Right cardiac atrium (tissue), 5 donors: ENCODE measurements at regions not wholly inside any gene's neighbourhood (a gene's known extent, or its start where the extent isn't known, plus 50 kb on each side); places are given as distances from the start of the nearest gene placed in this dataset.
"Not testable (repeated sequence)": the region's sequence is repeated elsewhere in the genome, so short reads cannot be mapped to it uniquely, and the experiment has no call there.

ENCODE experiments used
- ATAC-seq, 2 donors: fragments of 200-7000 bp; cut with Tn5 transposase; one replicate each; pipeline versions ENCODE4 v1.8.0 to v1.9.1; 2020; ENCODE audit warnings: moderate library complexity in 2 of 2, mild to moderate bottlenecking in 1 of 2
- DNase-seq, 3 donors: peaks; one replicate each; pipeline ENCODE4 v3.0.0-alpha.2; 2020
- H3K27ac ChIP-seq: one replicate; pipeline ENCODE4 v1.5.1; 2013; ENCODE audit warnings: mild to moderate bottlenecking, low read length, control low read depth, moderate library complexity
- H3K27me3 ChIP-seq: one replicate; pipeline ENCODE4 v1.6.1; 2013; ENCODE audit not compliant: control insufficient read depth, insufficient read depth
- H3K4me1 ChIP-seq: one replicate; pipeline ENCODE4 v1.6.1; 2013; ENCODE audit warnings: low read length; ENCODE audit not compliant: control insufficient read depth, insufficient read depth
- H3K4me3 ChIP-seq: one replicate; pipeline ENCODE4 v1.5.1; 2013; ENCODE audit warnings: low read length, control low read depth
- H3K9me3 ChIP-seq: one replicate; pipeline ENCODE4 v1.6.1; 2013; ENCODE audit warnings: low read length; ENCODE audit not compliant: control insufficient read depth
- WGBS: extraction: QIAGEN DNeasy Blood & Tissue Kit; methylation state at CpG from one replicate; pipeline ENCODE4 v1.1.7; 2013; 5-methylcytosine and 5-hydroxymethylcytosine counted together
- intact Hi-C, 4 donors: fragments of 100-400 bp; cut with DNase I; formaldehyde crosslinking; loops; one replicate each; pipeline versions ENCODE4 v1.11.0 to v1.14.0; 2022 to 2023
- donor health status: healthy with polysubstance abuse.
- donor health status: DM: no; HTN: yes; CAD: no.
- donor health status: DM: no; HTN: no; CAD: no.
- donor health status: DM: no; HTN: yes; CAD: no; lungs with severe emphysema.
- donor health status: DM: yes; HTN: yes; CAD: no.

DNA sequence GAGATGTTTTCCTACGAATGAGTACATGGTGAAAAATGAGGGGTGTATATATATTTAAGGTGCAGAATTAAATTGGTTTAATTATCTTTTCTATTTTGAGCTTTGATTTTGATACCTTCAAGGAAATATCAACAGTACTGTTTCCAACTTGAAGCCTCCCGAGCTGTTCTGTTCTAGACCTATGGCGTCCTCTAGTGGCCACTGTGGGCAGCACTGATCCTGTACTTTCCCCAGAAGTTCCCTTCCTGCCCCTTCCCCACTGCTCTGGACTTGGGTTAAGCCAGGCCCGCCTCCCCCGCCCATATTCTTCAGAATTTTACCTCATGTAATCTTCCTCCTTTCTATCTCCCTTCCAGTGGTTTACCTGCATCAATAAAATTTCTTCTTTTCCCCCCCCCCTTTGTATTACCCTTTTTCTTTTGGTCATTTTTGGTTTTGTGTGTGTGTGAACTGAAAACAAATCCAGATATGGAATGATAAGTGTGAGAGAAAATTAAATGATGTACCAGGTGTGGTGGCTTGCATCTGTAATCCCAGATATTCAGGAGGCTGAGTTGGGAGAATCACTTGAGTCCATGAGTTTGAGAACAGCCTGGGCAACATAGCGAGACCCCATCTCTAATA, 1643.5 kb downstream of the TP53TG3F start:
- intact Hi-C loops, result no loop called here
- ATAC-seq, result no peak
- WGBS, result 27% methylated on average over 6 of the region's 6 CpGs
- no peaks in the 10 kb centered on the region for H3K27me3 ChIP-seq
- DNase-seq, result no peak
- no peaks in the 10 kb centered on the region for H3K4me1 ChIP-seq
- no peaks in the 10 kb centered on the region for H3K9me3 ChIP-seq
- no peak overlapping the region for H3K4me3 ChIP-seq
- no peak overlapping the region for H3K27ac ChIP-seq

DNA sequence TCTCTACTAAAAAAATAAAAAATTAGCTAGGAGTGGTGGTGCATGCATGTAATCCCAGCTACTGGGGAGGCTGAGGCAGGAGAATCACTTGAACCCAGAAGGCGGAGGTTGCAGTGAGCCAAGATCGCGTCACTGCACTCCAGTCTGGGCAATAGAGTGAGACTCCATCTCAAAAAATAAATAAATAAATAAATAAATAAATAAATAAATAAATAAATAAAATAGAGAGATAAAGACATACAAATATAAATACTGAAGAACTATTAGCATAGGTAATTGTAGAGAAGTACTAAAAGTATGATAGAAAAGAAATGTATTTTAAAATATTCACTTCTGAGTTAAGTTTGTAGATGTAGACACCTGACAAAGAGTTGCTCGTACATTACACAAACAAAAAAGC, 1652.4 kb downstream of the TP53TG3F start:
- H3K27ac ChIP-seq, H3K4me3 ChIP-seq, intact Hi-C loops, H3K27me3 ChIP-seq, DNase-seq, ATAC-seq, H3K4me1 ChIP-seq, H3K9me3 ChIP-seq: not testable (repeated sequence)
- WGBS, result 68% methylated on average over 4 of the region's 4 CpGs

DNA sequence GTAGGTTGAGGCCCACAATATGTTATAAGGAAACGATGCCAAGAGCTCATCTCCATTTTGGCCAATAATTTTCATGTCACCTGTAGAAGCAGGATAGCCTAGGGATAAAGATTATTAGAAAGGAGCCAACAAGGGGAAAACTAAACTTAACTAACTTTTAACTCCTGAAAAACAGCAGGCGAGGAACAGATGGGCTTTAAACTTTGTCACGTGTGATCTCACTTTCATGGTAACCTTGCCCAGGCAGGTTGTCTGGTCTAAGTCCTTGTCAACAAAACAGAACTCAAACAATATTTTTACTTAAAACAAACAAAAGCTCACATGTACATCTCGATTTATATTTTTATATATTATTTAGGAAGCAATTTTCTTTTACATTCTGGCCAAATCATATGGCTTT, 1672.0 kb downstream of the TP53TG3F start:
- H3K27me3 ChIP-seq, result no peaks in the 10 kb centered on the region
- ATAC-seq (no peak), DNase-seq (no peak)
- no peaks in the 10 kb centered on the region for H3K4me1 ChIP-seq
- H3K27ac ChIP-seq, result no peak overlapping the region
- 41% methylated on average over 4 of the region's 4 CpGs for WGBS
- intact Hi-C loops, result no loop called here
- H3K9me3 ChIP-seq, result no peaks in the 10 kb centered on the region
- no peak overlapping the region for H3K4me3 ChIP-seq

GRCh38 chr16:35134471-35134870, 1675.1 kb downstream of the TP53TG3F start:
- ATAC-seq (no peak), DNase-seq (no peak)
- intact Hi-C loops, result no loop called here
- no peaks in the 10 kb centered on the region for H3K4me1 ChIP-seq
- no peaks in the 10 kb centered on the region for H3K9me3 ChIP-seq
- no peaks in the 10 kb centered on the region for H3K27me3 ChIP-seq
- no peak overlapping the region for H3K4me3 ChIP-seq
- no peak overlapping the region for H3K27ac ChIP-seq
- 23% methylated on average over 2 of the region's 2 CpGs for WGBS

GRCh38 chr16:35140293-35140986, 1681.0 kb downstream of the TP53TG3F start:
- Histone ChIP-seq H3K27ac (no peak overlapping the region), H3K27me3 (no peaks in the 10 kb centered on the region), H3K9me3 (no peaks in the 10 kb centered on the region), H3K4me1 (no peaks in the 10 kb centered on the region), H3K4me3 (no peak overlapping the region)
- 78% methylated on average over 33 of the region's 33 CpGs for WGBS
- no peak for ATAC-seq
- intact Hi-C loops, result no loop called here
- DNase-seq, result no peak

DNA sequence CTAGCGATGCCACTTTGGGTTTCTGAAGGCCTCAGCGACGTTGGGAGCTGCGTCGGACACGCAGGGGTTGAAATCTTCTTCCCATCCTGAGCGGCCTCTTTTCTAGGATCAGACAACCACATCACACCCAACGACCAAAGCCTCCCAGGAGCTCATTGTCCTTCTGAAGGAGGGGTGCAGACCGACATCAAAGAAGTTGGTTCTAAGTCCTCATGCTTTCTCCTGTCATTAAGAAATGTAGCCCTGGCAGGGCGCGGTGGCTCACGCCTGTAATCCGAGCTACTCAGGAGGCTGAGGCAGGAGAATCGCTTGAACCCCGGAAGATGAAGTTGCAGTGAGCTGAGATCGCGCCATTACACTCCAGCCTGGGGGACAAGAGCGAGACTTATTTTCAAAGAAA, 1681.9 kb downstream of the TP53TG3F start:
- WGBS, result 80% methylated on average over 18 of the region's 18 CpGs
- DNase-seq (no peak), ATAC-seq (no peak)
- no peaks in the 10 kb centered on the region for H3K27me3 ChIP-seq
- no peak overlapping the region for H3K27ac ChIP-seq
- no peak overlapping the region for H3K4me3 ChIP-seq
- no peaks in the 10 kb centered on the region for H3K4me1 ChIP-seq
- no peaks in the 10 kb centered on the region for H3K9me3 ChIP-seq
- intact Hi-C loops, result no loop called here

DNA sequence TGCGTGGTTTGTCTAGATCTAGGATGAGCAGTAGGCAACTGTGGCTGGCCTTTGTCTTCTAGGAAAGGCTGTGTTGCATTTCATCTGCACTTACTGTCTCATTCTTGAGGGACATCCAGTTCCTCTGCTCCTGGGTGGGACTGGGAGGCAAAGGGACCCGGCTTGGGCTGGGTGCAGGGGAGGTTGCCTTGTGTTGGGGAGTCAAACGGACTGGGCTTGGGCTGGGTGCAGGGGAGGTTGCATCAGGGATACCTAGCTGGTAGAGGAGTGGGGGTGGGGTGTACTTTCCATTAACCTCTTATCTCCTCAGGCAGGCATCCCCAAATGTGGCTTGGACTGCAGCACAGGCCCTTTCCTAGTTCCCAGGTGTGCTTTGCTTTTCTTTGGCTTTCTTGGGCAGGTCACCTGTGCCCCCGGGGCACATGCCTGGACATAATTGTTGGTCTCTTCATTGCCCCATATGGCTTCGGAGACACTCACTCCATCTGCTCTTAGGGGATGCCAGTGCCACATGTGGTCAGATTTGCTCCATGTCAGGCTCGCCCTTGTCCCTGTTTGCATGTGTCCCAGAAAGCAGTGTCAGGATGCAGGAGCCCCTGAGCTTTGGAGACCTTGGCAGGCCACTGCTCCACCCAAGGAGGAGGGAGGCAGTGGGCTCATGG, 1682.9 kb downstream of the TP53TG3F start:
- Histone ChIP-seq H3K9me3 (no peaks in the 10 kb centered on the region), H3K27me3 (no peaks in the 10 kb centered on the region), H3K27ac (no peak overlapping the region), H3K4me1 (no peaks in the 10 kb centered on the region), H3K4me3 (no peak overlapping the region)
- DNase-seq (no peak), ATAC-seq (no peak)
- WGBS, result 64% methylated on average over 6 of the region's 6 CpGs
- intact Hi-C loops, result no loop called here

DNA sequence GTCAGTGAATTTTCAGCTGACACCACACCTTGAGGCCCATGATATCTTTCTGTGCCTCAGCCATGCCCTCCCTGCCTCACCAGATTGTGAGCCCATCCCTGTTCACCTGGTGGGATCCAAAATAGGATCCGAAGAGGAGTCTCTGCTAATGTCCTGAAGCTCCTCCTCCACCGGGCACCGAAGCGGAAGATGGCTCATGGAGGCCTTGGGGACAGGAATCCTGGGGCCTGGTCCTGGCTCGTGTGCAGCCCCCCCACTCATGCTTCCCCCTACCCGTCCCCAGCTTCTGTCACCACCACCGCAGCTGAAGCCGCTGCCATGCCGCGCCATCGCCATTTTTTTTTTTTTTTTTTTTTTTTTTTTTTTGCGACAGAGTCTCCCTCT, 1683.4 kb downstream of the TP53TG3F start:
- intact Hi-C loops, result no loop called here
- Histone ChIP-seq H3K27me3 (no peaks in the 10 kb centered on the region), H3K4me1 (no peaks in the 10 kb centered on the region), H3K4me3 (no peak overlapping the region), H3K27ac (no peak overlapping the region), H3K9me3 (no peaks in the 10 kb centered on the region)
- DNase-seq (no peak), ATAC-seq (no peak)
- WGBS, result 92% methylated on average over 12 of the region's 12 CpGs

GRCh38 chr16:35144212-35144932, 1685.0 kb downstream of the TP53TG3F start:
- no peak overlapping the region for H3K4me3 ChIP-seq
- H3K9me3 ChIP-seq, result no peaks in the 10 kb centered on the region
- H3K4me1 ChIP-seq, result no peaks in the 10 kb centered on the region
- H3K27me3 ChIP-seq, result no peaks in the 10 kb centered on the region
- intact Hi-C loops, result no loop called here
- no peak overlapping the region for H3K27ac ChIP-seq
- DNase-seq (no peak), ATAC-seq (no peak)
- 80% methylated on average over 22 of the region's 22 CpGs for WGBS

- Histone ChIP-seq H3K27ac (no peak overlapping the region), H3K4me1 (no peaks in the 10 kb centered on the region), H3K27me3 (no peaks in the 10 kb centered on the region), H3K9me3 (no peaks in the 10 kb centered on the region), H3K4me3 (no peak overlapping the region)
- ATAC-seq (no peak), DNase-seq (no peak)
- intact Hi-C loops, result no loop called here
- WGBS, result 84% methylated on average over 23 of the region's 23 CpGs
Measured at GRCh38 chr16:35146031-35146710, 1686.8 kb downstream of the TP53TG3F start.
